ENCODE measurements at regions not wholly inside any gene's neighbourhood (a gene's known extent, or its start where the extent isn't known, plus 50 kb on each side); places are given as distances from the start of the nearest gene placed in this dataset.
"Not testable (repeated sequence)": the region's sequence is repeated elsewhere in the genome, so short reads cannot be mapped to it uniquely, and the experiment has no call there.

DNA sequence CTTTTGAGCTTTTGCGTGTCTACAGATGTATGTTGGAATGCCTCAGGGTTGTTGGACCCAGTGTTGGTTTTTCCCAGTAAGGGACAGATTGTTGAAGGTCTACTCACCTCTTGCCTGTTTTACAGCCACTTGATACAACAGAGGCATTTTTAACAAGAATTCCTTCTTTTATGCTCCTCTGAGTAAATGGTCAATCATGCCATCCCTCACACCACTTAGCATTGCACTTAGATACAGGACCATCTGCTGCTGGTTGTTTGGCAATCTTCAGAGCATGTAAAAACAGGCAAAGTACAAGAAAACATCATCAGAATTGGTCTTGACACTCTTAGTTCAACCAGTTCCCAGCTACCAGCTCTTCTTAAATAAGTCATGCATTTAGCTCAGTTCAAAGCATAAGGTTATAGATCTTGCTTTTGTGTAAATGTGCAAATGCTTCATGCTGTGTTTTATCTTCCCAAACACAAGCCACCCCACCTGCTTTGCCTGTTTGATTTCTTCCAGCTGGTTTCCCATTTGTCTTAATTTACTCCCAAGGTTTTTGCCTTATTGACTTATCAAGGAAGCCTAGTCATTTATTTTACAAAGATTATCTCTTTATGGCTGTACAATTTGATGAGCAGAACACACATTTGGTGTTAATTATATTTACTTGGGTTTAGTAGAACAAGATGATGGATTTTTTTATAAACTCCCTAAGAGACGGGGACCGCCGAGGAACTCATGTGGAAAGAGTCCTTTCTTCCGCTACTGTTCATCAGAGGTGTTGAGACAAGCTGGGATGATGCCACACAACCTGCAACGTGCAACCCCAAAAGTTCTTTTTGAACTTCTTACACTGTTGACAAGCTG is 136.6 kb downstream of the AHR start:
- ATAC-seq (no peak), DNase-seq (no peak)
- intact Hi-C loops (cut with DNase I; ENCODE audit: low total_unique reads): no loop called here
- Histone ChIP-seq H3K27ac (no peak overlapping the region), H3K4me1 (no peaks in the 10 kb centered on the region), H3K9me3 (no peaks in the 10 kb centered on the region), H3K27me3 (no peaks in the 10 kb centered on the region), H3K36me3 (no peaks in the 10 kb centered on the region), H3K4me3 (no peak overlapping the region)
- TF ChIP-seq POLR2A (IDR thresholded peaks at IDR 0.05) (no peak), CTCF (IDR thresholded peaks at IDR 0.05 in 4 of 5, conservative IDR thresholded peaks at IDR 0.05 in 1 of 5) (no peak)
- in situ Hi-C loops (cut with MboI; ENCODE audit: low sequenced_read_pairs in 4 of 4): no loop called here

- no peaks in the 10 kb centered on the region for H3K4me1 ChIP-seq
- no peaks in the 10 kb centered on the region for H3K27me3 ChIP-seq
- H3K27ac ChIP-seq: no peak overlapping the region
- H3K36me3 ChIP-seq: no peaks in the 10 kb centered on the region
- no peak overlapping the region for H3K4me3 ChIP-seq
- no peaks in the 10 kb centered on the region for H3K9me3 ChIP-seq
- ATAC-seq (no peak), DNase-seq (no peak)
- intact Hi-C loops (cut with DNase I; ENCODE audit: low total_unique reads): no loop called here
- in situ Hi-C loops (cut with MboI; ENCODE audit: low sequenced_read_pairs in 4 of 4): no loop called here
- TF ChIP-seq CTCF (IDR thresholded peaks at IDR 0.05 in 4 of 5, conservative IDR thresholded peaks at IDR 0.05 in 1 of 5) (no peak), POLR2A (IDR thresholded peaks at IDR 0.05) (no peak)
Observed at GRCh38 chr7:17436126-17436525, 137.7 kb downstream of the AHR start.

GRCh38 chr7:17437586-17437985 is 139.1 kb downstream of the AHR start:
- Histone ChIP-seq H3K27ac (no peak overlapping the region), H3K4me1 (no peaks in the 10 kb centered on the region), H3K9me3 (no peaks in the 10 kb centered on the region), H3K36me3 (no peaks in the 10 kb centered on the region), H3K27me3 (no peaks in the 10 kb centered on the region), H3K4me3 (no peak overlapping the region)
- in situ Hi-C loops (cut with MboI; ENCODE audit: low sequenced_read_pairs in 4 of 4) (no loop called here), intact Hi-C loops (cut with DNase I; ENCODE audit: low total_unique reads) (no loop called here)
- no peak for ATAC-seq
- DNase-seq: no peak
- TF ChIP-seq POLR2A (IDR thresholded peaks at IDR 0.05) (no peak), CTCF (IDR thresholded peaks at IDR 0.05 in 4 of 5, conservative IDR thresholded peaks at IDR 0.05 in 1 of 5) (no peak)

DNA sequence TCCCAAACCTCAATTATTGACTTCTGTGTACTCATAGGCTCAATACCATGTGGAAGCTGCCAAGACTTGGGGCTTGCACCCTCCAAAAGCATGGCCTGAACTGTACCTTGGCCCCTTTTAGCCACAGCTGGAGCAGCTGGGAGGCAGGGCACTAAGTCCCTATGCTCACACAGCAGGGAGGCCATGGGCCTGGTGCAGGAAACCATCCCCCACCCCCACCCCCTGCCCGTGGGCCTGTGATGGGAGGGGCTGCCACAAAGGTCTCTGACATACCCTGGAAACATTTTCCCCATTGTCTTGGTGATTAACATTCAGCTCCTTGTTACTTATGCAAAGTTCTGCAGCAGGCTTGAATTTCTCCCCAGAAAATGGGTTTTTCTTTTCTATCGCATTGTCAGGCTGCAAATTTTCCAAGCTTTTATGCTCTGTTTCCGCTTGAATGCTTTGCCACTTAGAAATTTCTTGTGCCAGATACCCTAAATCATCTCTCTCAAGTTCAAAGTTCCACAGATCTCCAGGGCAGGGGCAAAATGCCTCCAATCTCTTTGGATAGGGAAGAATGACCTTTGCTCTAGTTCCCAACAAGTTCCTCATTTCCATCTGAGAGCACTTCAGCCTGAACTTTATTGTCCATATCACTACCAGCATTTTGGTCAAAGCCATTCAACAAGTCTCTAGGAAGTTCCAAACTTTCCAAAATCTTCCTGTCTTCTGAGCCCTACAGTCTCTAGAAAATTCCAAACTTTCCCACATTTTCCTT is 141.8 kb downstream of the AHR start:
- DNase-seq; H3K9me3 ChIP-seq; intact Hi-C loops (cut with DNase I; ENCODE audit: low total_unique reads); H3K4me3 ChIP-seq; H3K4me1 ChIP-seq; ATAC-seq; H3K27ac ChIP-seq; H3K27me3 ChIP-seq; H3K36me3 ChIP-seq; in situ Hi-C loops (cut with MboI; ENCODE audit: low sequenced_read_pairs in 4 of 4): not testable (repeated sequence)

DNA sequence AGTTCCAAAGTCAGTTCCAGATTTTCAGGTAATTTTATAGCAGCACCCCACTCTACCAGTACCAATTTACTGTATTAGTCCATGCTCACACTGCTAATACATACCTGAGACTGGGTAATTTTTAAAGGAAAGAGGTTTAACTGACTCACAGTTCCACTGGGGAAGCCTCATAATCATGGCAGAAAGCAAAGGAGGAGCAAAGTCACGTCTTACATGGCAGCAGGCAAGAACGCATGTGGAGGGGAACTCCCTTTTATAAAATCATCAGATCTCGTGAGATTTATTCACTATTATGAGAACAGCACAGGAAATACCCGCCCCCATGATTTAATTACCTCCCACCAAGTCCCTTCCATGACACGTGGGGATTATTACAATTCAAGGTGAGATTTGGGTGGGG is 142.4 kb downstream of the AHR start:
- Histone ChIP-seq H3K27me3 (no peaks in the 10 kb centered on the region), H3K36me3 (no peaks in the 10 kb centered on the region), H3K9me3 (no peaks in the 10 kb centered on the region), H3K27ac (no peak overlapping the region), H3K4me1 (no peaks in the 10 kb centered on the region), H3K4me3 (no peak overlapping the region)
- in situ Hi-C loops (cut with MboI; ENCODE audit: low sequenced_read_pairs in 4 of 4) (no loop called here), intact Hi-C loops (cut with DNase I; ENCODE audit: low total_unique reads) (no loop called here)
- ATAC-seq: no peak
- no peak for DNase-seq
- TF ChIP-seq CTCF (IDR thresholded peaks at IDR 0.05 in 4 of 5, conservative IDR thresholded peaks at IDR 0.05 in 1 of 5): no peak
- no peak for TF ChIP-seq POLR2A (IDR thresholded peaks at IDR 0.05)
